ENCODE measurements at regions not wholly inside any gene's neighbourhood (a gene's known extent, or its start where the extent isn't known, plus 50 kb on each side); places are given as distances from the start of the nearest gene placed in this dataset.

DNA sequence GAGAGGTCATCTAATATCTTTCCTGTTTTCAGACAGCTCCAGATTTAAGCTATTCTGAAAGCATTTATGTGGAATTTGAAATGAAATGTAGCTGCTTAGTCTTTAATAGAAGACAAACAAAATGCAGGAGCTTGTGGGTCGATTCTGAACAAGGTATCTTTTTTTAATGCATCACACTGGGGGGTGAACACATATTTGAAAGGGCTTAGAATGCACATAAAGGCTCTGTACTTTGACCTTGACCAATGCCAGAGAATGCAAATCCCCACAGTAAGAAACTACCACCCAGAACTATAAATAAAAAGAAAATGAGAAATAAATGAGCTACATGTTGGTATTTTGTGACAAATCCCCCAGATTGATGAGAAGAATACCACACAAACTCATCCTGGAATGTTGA, 489.3 kb downstream of the PIK3C3 start:
- CTCF ChIA-PET = no interaction called here
- no peaks in the 10 kb centered on the region for H3K9me3 ChIP-seq

DNA sequence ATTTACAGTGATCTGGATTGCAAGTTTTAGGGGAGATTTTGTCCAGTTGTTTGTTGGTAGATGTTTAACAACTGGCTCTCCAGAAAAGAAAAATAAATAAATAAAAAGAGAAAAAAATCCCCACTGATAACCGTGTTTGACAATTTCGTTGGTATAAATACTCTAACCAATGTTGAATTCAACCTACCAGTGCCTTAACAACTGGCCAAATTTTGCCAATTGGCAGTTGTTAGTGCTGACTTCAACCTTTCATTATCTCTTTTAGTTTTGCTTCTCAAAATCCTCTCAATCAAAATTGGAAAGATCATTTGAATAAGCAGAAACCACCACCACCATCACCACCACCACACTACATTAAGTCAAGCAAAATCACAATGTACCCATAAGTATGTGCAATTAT, 490.3 kb downstream of the PIK3C3 start:
- FAIRE-seq = no peak
- no peak for TF ChIP-seq SMC3 (IDR thresholded peaks at IDR 0.05)
- TF ChIP-seq CHD2 (IDR thresholded peaks at IDR 0.05; ENCODE audit: low read length, partially characterized antibody) = no peak
- no peak for TF ChIP-seq MYC (IDR thresholded peaks at IDR 0.05; ENCODE audit: borderline replicate concordance, low read length)
- TF ChIP-seq RNF2 (IDR thresholded peaks at IDR 0.05; ENCODE audit: borderline replicate concordance, low read depth) = no peak
- no peak for TF ChIP-seq RFX5 (IDR thresholded peaks at IDR 0.05)
- TF ChIP-seq USF2 (IDR thresholded peaks at IDR 0.05) = no peak
- TF ChIP-seq JUN (IDR thresholded peaks at IDR 0.05) = no peak
- no peak for TF ChIP-seq MAZ (IDR thresholded peaks at IDR 0.05; ENCODE audit: borderline replicate concordance, low read depth, low read length)
- TF ChIP-seq ZSCAN20 (CRISPR knock-in tag; IDR thresholded peaks at IDR 0.05) = no peak

More for the DNA sequence above, 489.3 kb downstream of the PIK3C3 start:
- H3K4me2 ChIP-seq = no peak overlapping the region
- no peaks in the 10 kb centered on the region for H3K4me1 ChIP-seq
- no peak for DNase-seq (ENCODE audit: low read depth in 1 of 2, low spot score in 1 of 2)
- no peak overlapping the region for H3K4me3 ChIP-seq
- POLR2A ChIA-PET = no interaction called here
- no peak for ATAC-seq
- no peak overlapping the region for H3K27ac ChIP-seq
- no peak for TF ChIP-seq EP300 (IDR thresholded peaks at IDR 0.05)
- no peak for TF ChIP-seq HES2 (IDR thresholded peaks at IDR 0.05)
- no peak for TF ChIP-seq ATOH8 (CRISPR knock-in tag; IDR thresholded peaks at IDR 0.05; ENCODE audit: low read depth)
- no peak for TF ChIP-seq JUN (IDR thresholded peaks at IDR 0.05)
- TF ChIP-seq, protein P1, sequence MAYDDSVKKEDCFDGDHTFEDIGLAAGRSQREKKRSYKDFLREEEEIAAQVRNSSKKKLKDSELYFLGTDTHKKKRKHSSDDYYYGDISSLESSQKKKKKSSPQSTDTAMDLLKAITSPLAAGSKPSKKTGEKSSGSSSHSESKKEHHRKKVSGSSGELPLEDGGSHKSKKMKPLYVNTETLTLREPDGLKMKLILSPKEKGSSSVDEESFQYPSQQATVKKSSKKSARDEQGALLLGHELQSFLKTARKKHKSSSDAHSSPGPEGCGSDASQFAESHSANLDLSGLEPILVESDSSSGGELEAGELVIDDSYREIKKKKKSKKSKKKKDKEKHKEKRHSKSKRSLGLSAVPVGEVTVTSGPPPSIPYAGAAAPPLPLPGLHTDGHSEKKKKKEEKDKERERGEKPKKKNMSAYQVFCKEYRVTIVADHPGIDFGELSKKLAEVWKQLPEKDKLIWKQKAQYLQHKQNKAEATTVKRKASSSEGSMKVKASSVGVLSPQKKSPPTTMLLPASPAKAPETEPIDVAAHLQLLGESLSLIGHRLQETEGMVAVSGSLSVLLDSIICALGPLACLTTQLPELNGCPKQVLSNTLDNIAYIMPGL (CRISPR knock-in tag; IDR thresholded peaks at IDR 0.05; ENCODE audit: borderline replicate concordance) = no peak
- TF ChIP-seq, protein P2, sequence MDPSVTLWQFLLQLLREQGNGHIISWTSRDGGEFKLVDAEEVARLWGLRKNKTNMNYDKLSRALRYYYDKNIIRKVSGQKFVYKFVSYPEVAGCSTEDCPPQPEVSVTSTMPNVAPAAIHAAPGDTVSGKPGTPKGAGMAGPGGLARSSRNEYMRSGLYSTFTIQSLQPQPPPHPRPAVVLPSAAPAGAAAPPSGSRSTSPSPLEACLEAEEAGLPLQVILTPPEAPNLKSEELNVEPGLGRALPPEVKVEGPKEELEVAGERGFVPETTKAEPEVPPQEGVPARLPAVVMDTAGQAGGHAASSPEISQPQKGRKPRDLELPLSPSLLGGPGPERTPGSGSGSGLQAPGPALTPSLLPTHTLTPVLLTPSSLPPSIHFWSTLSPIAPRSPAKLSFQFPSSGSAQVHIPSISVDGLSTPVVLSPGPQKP (IDR thresholded peaks at IDR 0.05; ENCODE audit: low read depth, low read length) = no peak
- TF ChIP-seq EHMT2 (IDR thresholded peaks at IDR 0.05; ENCODE audit: low read depth) = no peak
- no peak for TF ChIP-seq CEBPB (IDR thresholded peaks at IDR 0.05)
- TF ChIP-seq RARB (CRISPR knock-in tag; IDR thresholded peaks at IDR 0.05) = no peak
- TF ChIP-seq ESRRA (IDR thresholded peaks at IDR 0.05; ENCODE audit: borderline replicate concordance, low read length) = no peak
- TF ChIP-seq REST (IDR thresholded peaks at IDR 0.05) = no peak
- TF ChIP-seq TP53 (CRISPR knock-in tag; IDR thresholded peaks at IDR 0.05) = no peak
- TF ChIP-seq FOSB (CRISPR knock-in tag; IDR thresholded peaks at IDR 0.05) = no peak
- TF ChIP-seq FOXS1 (CRISPR knock-in tag; IDR thresholded peaks at IDR 0.05) = no peak
- FAIRE-seq = no peak
- WGBS (ENCODE audit: missing lambda C conversion rate) = 0% methylated on average over 1 of the region's 1 CpG

More for the DNA sequence above, 490.3 kb downstream of the PIK3C3 start:
- Histone ChIP-seq H3K4me3 (no peak overlapping the region), H3K27ac (no peak overlapping the region), H3K4me1 (no peaks in the 10 kb centered on the region), H3K9me3 (no peaks in the 10 kb centered on the region), H3K4me2 (no peak overlapping the region)
- POLR2A ChIA-PET = no interaction called here
- DNase-seq (ENCODE audit: low read depth in 1 of 2, low spot score in 1 of 2) = no peak
- no peak for ATAC-seq
- CTCF ChIA-PET = no interaction called here
- 2% methylated on average over 2 of the region's 2 CpGs for WGBS (ENCODE audit: missing lambda C conversion rate)
